GM12892 (cell line): ENCODE measurements at regions not wholly inside any gene's neighbourhood (a gene's known extent, or its start where the extent isn't known, plus 50 kb on each side); places are given as distances from the start of the nearest gene placed in this dataset.

Experiments used
- POLR2A ChIP-seq: IDR thresholded peaks from 2 replicates; pipeline ENCODE4 v1.6.1; 2011; ENCODE audit warnings: low read depth, low read length, control low read depth
- POLR2AphosphoS5 ChIP-seq: IDR thresholded peaks from 2 replicates; pipeline ENCODE4 v1.6.1; 2011; ENCODE audit warnings: low read depth, low read length, control low read depth
- TAF1 ChIP-seq: IDR thresholded peaks from 2 replicates; pipeline ENCODE4 v1.6.1; 2011; ENCODE audit warnings: low read depth, mild to moderate bottlenecking, control low read depth, low read length, borderline replicate concordance

- TF ChIP-seq POLR2A, result no peak
- TF ChIP-seq POLR2AphosphoS5, result no peak
- TF ChIP-seq TAF1, result no peak
Observed at GRCh38 chr6:44625996-44626395, 238.5 kb downstream of the CDC5L start.
